GM23338 (cell line): ENCODE measurements at regions not wholly inside any gene's neighbourhood (a gene's known extent, or its start where the extent isn't known, plus 50 kb on each side); places are given as distances from the start of the nearest gene placed in this dataset.
A peak's percentile ranks its signal among the peaks of the same experiment; 100 is the strongest.

Source experiments
- ATAC-seq: fragments of 200-7000 bp; cut with Tn5 transposase; 3 replicates; pipeline ENCODE4 v1.9.1; 2020
- DNase-seq: peaks from one replicate; pipeline ENCODE4 v3.0.0-alpha.2; 2015; ENCODE audit warnings: low spot score
- H2AFZ ChIP-seq: fragments of 200-600 bp; sonication (generic); 2 replicates; pipeline ENCODE4 v1.8.0; 2016; ENCODE audit warnings: antibody characterized with exemption, mild to moderate bottlenecking, moderate library complexity
- H3F3A ChIP-seq: fragments of 200-600 bp; sonication (generic); replicated peaks from 2 replicates; pipeline ENCODE4 v1.8.0; 2017; ENCODE audit warnings: antibody characterized with exemption, mixed run types, low read depth
- H3K27ac ChIP-seq: fragments of 200-600 bp; sonication (generic); 2 replicates; pipeline ENCODE4 v1.6.1; 2016; ENCODE audit warnings: low read depth
- H3K27me3 ChIP-seq: fragments of 200-600 bp; sonication (generic); 2 replicates; pipeline ENCODE4 v1.8.0; 2016; ENCODE audit warnings: mild to moderate bottlenecking, mixed run types, moderate library complexity; ENCODE audit not compliant: insufficient read depth
- H3K36me3 ChIP-seq: fragments of 200-600 bp; sonication (generic); 2 replicates; pipeline ENCODE4 v1.8.0; 2016; ENCODE audit warnings: mild to moderate bottlenecking; ENCODE audit not compliant: insufficient read depth
- H3K4me1 ChIP-seq: fragments of 200-600 bp; sonication (generic); 2 replicates; pipeline ENCODE4 v1.8.0; 2016; ENCODE audit warnings: mild to moderate bottlenecking, moderate library complexity; ENCODE audit not compliant: insufficient read depth
- H3K4me2 ChIP-seq: fragments of 200-600 bp; sonication (generic); 2 replicates; pipeline ENCODE4 v1.7.1; 2017; ENCODE audit warnings: mixed run types
- H3K4me3 ChIP-seq: fragments of 200-600 bp; sonication (generic); 2 replicates; pipeline ENCODE4 v1.6.1; 2016; ENCODE audit warnings: mixed run types
- H3K79me2 ChIP-seq: fragments of 200-600 bp; sonication (generic); replicated peaks from 2 replicates; pipeline ENCODE4 v1.8.0; 2017; ENCODE audit warnings: mild to moderate bottlenecking; ENCODE audit not compliant: insufficient read depth
- H3K9me2 ChIP-seq: fragments of 200-600 bp; sonication (generic); 2 replicates; pipeline ENCODE4 v1.8.0; 2017; ENCODE audit not compliant: insufficient read depth
- H4K20me1 ChIP-seq: fragments of 200-600 bp; sonication (generic); replicated peaks from 2 replicates; pipeline ENCODE4 v1.8.0; 2017; ENCODE audit warnings: mild to moderate bottlenecking; ENCODE audit not compliant: insufficient read depth
- H3K27ac Mint-ChIP-seq: 2 replicates; pipeline ENCODE4 v1.8.0; 2020; ENCODE audit warnings: inconsistent platforms, mild to moderate bottlenecking, moderate library complexity, mixed read lengths
- H3K27me3 Mint-ChIP-seq: 3 replicates; pipeline ENCODE4 v1.8.0; 2022; ENCODE audit warnings: low read depth, mild to moderate bottlenecking, moderate library complexity, mixed read lengths, inconsistent platforms; ENCODE audit not compliant: insufficient read depth, poor library complexity
- H3K36me3 Mint-ChIP-seq: 3 replicates; pipeline ENCODE4 v1.8.0; 2021; ENCODE audit warnings: low read depth, mild to moderate bottlenecking, inconsistent platforms, moderate library complexity, mixed read lengths
- H3K4me1 Mint-ChIP-seq: 3 replicates; pipeline ENCODE4 v1.8.0; 2020; ENCODE audit warnings: mild to moderate bottlenecking, inconsistent platforms, mixed read lengths
- H3K4me3 Mint-ChIP-seq: 3 replicates; pipeline ENCODE4 v1.8.0; 2021; ENCODE audit warnings: moderate library complexity, mild to moderate bottlenecking, inconsistent platforms, mixed read lengths
- H3K9me3 Mint-ChIP-seq: 3 replicates; pipeline ENCODE4 v1.8.0; 2020; ENCODE audit warnings: moderate library complexity, mild to moderate bottlenecking, inconsistent platforms, mixed read lengths
- EZH2phosphoT487 ChIP-seq: fragments of 200-600 bp; sonication (generic); IDR thresholded peaks from one replicate; pipeline ENCODE4 v1.8.1; 2018; ENCODE audit warnings: antibody characterized with exemption; ENCODE audit not compliant: unreplicated experiment
- JUNB ChIP-seq: IDR thresholded peaks from one replicate; pipeline ENCODE4 v1.6.1; 2016; ENCODE audit warnings: antibody characterized with exemption; ENCODE audit not compliant: unreplicated experiment
- STAT1 ChIP-seq: IDR thresholded peaks from one replicate; pipeline ENCODE4 v1.6.1; 2016; ENCODE audit warnings: antibody characterized with exemption; ENCODE audit not compliant: unreplicated experiment
- ZNF331 ChIP-seq: fragments of 250-450 bp; sonication (Bioruptor Pico); IDR thresholded peaks from 2 replicates; pipeline ENCODE4 v1.5.0; 2020; ENCODE audit warnings: low read depth, mild to moderate bottlenecking, moderate library complexity
- ZNF462 ChIP-seq: fragments of 250-450 bp; sonication (Bioruptor Pico); IDR thresholded peaks from 2 replicates; pipeline ENCODE4 v1.5.0; 2020; ENCODE audit warnings: mild to moderate bottlenecking, moderate library complexity

- Mint-ChIP-seq H3K9me3 (no peaks in the 10 kb centered on the region), H3K36me3 (no peaks in the 10 kb centered on the region), H3K27me3 (peaks cover 2% of the 10 kb centered on the region), H3K4me1 (peaks cover 13% of the 10 kb centered on the region), H3K4me3 (no peak overlapping the region), H3K27ac (no peak overlapping the region)
- H3K27me3 ChIP-seq: no peaks in the 10 kb centered on the region
- H3K36me3 ChIP-seq: no peaks in the 10 kb centered on the region
- H3K4me1 ChIP-seq: peaks cover 10% of the 10 kb centered on the region
- no peak overlapping the region for H2AFZ ChIP-seq
- H3K9me2 ChIP-seq: peaks cover 2% of the 10 kb centered on the region; the same call in 1 of the 2 replicates
- DNase-seq: no peak
- ATAC-seq: no peak
- H3K79me2 ChIP-seq: no peaks in the 10 kb centered on the region
- no peak overlapping the region for H3K4me3 ChIP-seq
- no peaks in the 10 kb centered on the region for H4K20me1 ChIP-seq
- no peak overlapping the region for H3K27ac ChIP-seq
- no peaks in the 10 kb centered on the region for H3F3A ChIP-seq
- no peak for TF ChIP-seq ZNF462 (CRISPR knock-in tag)
- H3K4me2 ChIP-seq: no peak overlapping the region
Observed at GRCh38 chr9:27856748-27857147, 283.5 kb upstream of the C9orf72 start.

- Mint-ChIP-seq H3K27me3 (peaks cover 4% of the 10 kb centered on the region), H3K4me3 (no peak overlapping the region), H3K27ac (0 out of 2 replicates have a peak overlapping the region, but pooled peaks have one; percentile 26), H3K36me3 (no peaks in the 10 kb centered on the region), H3K4me1 (peaks cover 11% of the 10 kb centered on the region; the same call in 2 of the 3 replicates), H3K9me3 (no peaks in the 10 kb centered on the region)
- Histone ChIP-seq H2AFZ (no peak overlapping the region), H3K36me3 (no peaks in the 10 kb centered on the region), H3F3A (no peaks in the 10 kb centered on the region), H3K9me2 (no peaks in the 10 kb centered on the region; the same call in 1 of the 2 replicates), H3K4me3 (no peak overlapping the region), H4K20me1 (no peaks in the 10 kb centered on the region), H3K79me2 (no peaks in the 10 kb centered on the region), H3K4me1 (peaks cover under 1% of the 10 kb centered on the region; the same call in 1 of the 2 replicates), H3K27me3 (no peaks in the 10 kb centered on the region), H3K27ac (no peak overlapping the region), H3K4me2 (no peak overlapping the region)
- ATAC-seq: no peak
- no peak for DNase-seq
- TF ChIP-seq STAT1 (no peak), EZH2phosphoT487 (no peak), ZNF331 (CRISPR knock-in tag) (no peak), ZNF462 (CRISPR knock-in tag) (no peak), JUNB (no peak)
Observed at GRCh38 chr9:27861887-27862286, 288.6 kb upstream of the C9orf72 start.
